GM18498 (cell line): ENCODE measurements at regions not wholly inside any gene's neighbourhood (a gene's known extent, or its start where the extent isn't known, plus 50 kb on each side); places are given as distances from the start of the nearest gene placed in this dataset.
"Not testable (repeated sequence)": the region's sequence is repeated elsewhere in the genome, so short reads cannot be mapped to it uniquely, and the experiment has no call there.

Source experiments
- ATAC-seq: cut with Tn5 transposase; IDR thresholded peaks from one replicate; pipeline ENCODE4 v1.9.1; 2021; ENCODE audit warnings: mild to moderate bottlenecking, moderate library complexity; ENCODE audit not compliant: unreplicated experiment

DNA sequence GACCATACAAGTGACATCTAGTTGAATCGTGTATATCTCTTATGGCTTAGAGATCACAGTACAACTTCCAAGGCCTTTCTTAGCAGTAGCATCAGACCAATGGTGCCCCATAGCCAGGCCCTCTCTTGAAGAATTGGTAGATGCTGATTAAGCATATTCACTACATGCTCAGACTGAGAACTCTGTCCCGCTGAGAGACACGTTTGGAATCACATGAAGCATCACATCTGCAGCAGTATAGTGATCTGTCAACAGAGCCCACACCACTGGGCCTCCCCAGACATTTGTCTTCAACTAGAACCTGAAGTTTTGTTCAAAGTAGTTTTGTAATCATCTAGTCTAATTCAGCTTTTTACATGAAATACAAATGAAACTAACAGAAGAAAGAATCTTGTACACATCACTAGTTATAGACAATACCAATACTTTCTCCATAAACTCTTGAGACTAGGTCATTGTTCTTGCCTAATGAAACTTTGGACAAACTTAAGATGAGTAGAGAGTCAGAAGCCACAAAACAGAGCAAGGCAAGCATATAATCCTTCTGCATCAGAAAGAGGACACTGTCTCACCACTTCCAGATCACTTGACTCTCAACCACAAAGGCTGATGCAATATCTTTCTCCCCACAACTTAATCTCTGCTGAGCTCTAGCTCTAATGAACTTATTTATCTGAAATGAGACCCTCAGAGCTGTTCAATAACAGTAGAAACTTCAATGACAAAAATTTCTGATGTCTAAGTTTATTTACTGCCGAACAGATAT is 182.7 kb downstream of the TBX18 start:
- no peak for ATAC-seq

DNA sequence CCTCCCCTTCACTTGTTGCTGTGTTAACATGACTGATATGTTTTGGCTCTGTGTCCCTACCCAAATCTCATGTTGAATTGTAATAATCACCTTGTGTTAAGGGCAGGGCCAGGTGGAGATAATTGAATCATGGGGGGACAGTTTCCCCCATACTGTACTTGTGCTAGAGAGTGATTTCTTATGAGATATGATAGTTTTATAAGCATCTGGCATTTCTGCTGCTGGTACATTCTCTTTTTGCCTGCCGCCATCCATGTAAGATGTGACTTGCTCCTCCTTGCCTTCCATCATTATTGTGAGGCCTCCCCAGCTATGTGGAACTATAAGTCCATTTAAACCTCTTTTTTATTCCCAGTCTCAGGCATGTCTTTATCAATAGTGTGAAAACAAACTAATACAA is 185.0 kb downstream of the TBX18 start:
- no peak for ATAC-seq

DNA sequence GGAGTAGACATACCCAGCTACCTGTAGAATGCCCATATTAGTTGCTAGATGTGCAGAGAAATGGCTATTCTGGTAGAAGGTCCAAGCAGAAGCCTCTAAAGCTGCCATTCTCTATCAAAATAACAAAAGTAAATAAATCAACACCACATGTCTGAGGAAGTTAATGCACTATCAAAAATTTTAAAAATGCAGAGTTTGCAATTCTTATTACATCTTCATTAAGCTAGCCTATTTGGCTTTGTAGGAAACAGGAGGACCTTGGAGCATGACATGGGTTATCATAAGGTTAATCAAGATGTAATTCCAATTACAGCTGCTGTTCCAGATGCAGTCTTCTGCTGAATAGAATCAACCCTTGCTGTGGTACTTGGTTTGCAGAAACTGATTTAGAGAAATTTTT is 188.4 kb downstream of the TBX18 start:
- no peak for ATAC-seq

DNA sequence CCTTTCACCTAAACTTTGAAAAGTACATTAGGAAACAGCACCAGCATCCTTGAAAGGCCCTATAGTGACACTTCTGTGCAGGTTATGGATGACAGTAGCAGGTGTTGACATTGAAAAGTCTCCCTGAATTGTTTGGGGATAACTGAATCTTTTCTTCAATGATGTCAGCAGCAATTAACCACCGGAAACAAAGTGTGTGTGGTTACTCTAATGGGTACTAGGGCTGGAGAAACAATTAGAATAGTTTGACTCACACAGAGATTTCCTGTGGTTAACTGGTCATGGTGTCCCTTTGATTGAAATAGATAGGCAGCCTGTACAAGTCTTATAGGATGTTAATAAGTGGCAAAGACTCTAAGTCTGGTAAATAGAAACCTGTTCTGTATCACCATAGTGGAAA is 189.1 kb downstream of the TBX18 start:
- ATAC-seq, result peak; percentile 95

DNA sequence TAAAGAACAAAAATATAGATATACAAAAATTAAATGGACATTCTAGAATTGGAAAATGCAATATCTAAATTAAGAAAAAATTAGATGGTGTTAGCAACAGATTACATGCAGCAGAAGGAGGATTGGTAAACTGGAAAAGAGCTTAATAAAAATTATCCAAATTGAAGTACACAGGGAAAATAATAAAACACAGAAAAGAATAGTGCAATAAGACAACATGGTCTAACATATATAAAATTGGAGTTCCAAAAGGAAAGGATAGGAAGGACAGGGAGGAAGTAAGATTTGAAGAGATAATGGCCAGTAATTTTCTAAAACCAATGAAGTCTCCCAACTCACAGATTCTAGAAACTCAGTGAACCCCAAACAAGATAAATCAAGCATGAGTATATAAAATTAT is 194.5 kb downstream of the TBX18 start:
- no peak for ATAC-seq

DNA sequence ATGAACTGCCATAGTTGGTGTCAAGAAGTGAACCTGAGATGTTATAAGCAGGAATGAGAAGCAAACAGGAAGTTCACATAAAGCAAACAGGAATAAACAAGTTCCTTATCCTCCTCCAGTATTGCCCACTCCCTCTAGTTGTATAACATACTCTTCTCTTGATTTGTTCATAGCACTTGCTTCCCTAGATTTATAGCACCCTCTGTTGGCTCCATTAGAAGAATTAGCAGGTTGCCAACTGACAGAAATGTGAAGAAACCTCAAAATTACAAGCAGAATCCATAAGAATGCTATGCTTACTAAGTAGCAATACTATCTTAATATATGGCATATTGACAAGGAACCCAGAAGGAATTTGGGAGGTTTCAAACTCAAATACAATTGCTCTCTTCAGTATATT is 195.4 kb downstream of the TBX18 start:
- no peak for ATAC-seq

DNA sequence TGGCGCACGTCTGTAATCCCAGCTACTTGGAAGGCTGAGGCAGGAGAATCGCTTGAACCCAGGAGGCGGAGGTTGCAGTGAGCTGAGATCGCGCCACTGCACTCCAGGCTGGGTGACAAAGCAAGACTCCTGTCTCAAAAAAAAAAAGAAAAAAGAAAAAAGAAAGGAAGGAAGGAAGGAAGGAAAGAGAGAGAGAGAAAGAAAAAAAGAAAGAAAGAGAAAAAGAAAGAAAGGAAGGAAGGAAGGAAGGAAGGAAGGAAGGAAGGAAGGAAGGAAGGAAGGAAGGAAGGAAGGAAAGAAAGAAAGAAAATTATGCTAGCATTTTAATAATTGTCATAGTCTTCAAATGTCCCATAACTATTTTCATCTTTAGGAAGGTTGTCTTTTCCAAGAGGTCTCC is 198.7 kb downstream of the TBX18 start:
- ATAC-seq, result not testable (repeated sequence)

DNA sequence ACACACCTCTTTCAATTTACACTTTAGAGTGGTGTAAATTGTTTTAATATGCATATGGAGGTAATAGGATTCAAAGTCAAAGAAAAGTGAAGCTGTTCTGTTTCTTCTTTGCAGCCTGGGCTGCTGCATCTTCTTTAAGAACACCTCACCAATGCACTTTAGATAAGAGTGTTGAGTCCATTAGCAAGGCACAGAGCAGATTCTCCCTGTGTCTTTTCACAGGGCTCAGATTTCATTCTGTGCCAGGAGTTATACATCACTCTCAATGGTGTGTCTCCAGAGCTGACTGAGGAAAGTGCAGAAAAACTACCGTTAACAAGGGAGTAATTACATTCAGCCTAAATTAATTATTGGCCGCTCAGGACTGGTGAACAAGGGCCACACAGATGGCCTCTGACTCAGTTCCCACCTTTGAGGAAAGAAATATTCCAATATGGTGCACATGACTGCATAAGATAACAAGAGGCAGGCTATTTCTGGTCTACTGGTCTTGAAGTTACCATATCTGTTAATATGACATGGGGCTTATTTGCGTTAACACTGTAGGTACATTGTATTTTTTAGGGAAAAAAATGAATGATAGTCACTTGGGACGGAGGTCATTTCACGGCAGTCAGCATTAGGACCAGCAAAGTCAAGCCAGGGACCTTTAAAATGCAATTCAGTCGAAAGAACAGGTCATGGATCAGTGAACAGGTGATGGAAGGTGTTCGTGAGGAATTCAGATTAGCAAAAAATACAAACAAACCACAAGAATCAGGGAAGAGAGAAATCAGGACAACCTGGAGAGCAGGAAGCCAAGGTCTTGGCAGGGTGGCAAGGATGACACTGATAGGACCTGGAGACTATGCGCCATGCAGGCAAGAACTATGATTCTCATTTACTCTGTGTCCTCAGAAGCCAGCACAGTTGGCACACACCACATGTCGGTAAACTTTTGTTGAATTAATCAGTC is 203.7 kb downstream of the TBX18 start:
- no peak for ATAC-seq

DNA sequence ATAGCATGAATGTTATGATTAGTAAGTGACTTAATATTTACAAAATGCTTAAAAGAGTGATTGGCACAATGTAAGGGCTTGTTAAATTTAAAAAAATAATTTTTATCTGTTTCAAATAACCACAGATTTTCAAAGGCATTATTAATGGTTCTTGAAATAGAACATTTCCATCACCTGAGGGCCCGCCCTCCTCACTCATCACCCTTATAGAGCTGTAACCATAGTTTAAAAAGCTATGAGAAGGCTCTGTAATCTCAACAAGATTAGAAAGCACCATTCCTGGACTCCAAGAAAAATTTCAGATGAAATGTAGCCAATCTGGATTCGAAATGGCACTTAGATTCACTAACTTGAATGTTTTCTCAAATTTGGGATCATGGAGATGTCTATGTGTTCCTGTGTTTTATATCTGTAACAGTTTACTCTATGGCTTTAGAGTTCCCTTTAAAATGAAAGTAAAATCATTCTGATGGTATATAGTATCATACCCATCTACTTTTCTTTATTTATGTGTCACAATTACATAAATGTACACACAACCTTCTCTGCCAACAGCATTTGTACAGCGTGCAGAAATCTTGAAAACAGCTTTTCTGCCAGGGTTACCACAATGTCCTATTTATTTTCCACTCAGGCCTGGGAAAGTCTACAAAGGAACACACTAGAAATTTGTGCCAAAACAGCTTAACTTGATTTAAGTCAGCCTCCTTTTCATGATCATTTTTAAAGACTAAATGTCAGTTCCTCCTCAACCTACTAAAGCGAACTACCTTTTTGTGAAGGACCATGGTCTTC is 207.7 kb downstream of the TBX18 start:
- no peak for ATAC-seq

DNA sequence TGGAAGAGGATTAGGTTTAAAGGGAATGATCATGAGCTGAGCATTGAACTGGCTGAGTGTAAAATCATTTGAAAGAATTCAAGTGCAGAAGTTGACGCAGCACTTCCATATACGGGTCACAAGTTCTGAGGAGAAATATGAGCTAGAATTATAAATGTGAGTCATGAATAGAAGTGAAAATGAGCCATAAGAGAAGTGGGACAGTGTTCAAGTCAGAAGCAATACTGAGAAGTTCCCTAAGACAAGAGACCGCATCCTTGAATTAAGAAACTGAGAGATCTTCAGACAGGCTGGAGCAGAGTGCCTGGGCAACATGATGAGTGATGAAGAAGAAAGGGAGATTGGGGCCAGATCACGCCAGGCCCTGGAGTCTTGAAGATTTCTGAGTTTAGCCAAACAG is 209.7 kb downstream of the TBX18 start:
- ATAC-seq, result no peak

DNA sequence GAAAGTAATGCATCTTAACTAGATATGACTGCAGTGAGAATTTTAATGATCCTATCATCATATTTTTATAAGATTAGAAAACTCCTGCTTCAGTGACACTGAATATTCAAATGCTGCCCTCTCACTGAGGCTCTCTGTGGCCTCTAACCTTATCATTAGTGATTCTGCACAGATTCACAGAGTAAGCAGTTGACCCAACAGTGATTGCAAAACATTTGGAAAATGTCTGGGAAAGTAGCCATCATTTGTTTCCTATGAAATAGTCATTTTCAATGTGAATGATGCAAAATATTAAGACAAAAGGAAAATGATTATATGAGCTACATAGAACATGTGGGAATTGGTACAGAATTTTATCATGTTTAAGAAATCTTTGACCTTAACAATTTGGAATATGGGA is 210.3 kb downstream of the TBX18 start:
- ATAC-seq, result no peak

DNA sequence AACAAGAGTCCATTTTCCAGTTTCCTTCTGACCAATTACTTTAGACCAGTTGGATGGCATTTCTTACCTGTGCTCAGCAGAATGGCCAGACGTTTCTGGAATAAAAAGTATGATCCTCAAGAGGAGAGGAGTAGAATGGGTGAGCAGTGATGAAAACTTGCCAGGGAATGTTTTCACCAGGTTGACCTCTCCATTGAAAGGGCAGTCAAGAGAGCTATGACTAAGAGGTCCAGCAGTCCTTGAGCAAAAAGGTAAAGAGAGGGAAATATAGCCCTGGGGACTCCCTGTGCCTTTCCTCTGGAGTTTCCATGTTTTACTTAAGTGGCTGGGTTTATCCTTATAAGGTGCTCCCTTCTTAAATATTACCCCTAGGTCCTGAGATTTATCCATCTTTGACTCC is 210.9 kb downstream of the TBX18 start:
- ATAC-seq, result no peak

DNA sequence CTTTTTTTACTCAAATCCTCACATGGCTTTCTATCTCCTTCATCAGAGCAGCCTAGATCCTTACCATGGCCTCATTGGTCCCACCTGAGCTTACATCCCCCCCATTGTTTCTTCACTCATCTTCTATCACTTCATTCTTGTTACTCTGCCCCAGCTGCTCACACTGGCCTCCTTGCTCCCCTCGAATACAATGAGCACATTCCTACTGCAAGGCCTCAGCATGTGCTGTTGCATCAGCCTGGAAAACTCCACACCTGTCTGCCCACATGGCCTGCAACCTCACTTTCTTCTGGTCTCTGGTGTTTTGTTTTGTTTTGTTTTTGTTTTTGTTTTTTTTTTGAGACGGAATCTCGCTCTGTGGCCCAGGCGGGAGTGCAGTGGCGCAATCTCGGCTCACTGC is 212.6 kb downstream of the TBX18 start:
- no peak for ATAC-seq

DNA sequence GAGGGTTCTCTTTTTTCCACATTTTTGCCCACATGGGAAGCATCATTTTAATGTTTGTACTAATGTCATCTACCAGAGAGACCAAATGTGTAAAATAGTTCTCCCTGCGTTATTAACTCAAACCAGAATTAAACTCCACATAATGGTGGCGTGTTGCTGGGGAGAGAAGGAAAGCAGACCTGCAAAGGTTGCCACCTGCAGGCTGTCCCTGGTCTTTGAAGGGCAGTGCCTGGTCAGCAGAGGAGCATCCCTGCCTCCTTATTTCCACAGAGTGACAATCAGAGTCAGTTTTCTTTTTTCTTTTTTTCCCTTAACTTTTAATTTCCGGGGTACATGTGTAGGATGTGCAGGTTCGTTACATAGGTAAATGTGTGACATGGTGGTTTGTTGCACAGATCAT is 214.5 kb downstream of the TBX18 start:
- ATAC-seq, result no peak

DNA sequence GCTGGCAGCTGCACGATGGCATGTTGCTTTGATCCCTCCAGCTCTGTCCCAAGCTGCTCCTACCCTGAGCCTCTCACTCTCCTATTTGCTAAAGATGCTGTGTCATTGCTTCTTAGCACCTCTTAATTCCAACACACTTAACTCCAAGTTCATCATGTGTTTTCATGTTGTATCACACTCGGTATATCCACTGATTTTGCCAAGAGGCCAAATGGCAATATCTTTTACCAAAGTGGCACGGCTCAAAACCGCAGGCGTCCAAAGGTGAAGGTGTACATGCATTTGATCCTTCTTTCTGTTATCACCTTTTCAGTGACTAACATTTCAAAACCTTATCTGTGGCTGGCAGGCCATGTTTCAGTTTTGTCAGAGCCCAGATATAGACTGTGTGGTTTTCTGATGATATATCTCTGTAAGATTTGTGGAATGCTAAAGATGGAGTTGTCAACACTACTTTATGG is 217.0 kb downstream of the TBX18 start:
- ATAC-seq, result no peak

DNA sequence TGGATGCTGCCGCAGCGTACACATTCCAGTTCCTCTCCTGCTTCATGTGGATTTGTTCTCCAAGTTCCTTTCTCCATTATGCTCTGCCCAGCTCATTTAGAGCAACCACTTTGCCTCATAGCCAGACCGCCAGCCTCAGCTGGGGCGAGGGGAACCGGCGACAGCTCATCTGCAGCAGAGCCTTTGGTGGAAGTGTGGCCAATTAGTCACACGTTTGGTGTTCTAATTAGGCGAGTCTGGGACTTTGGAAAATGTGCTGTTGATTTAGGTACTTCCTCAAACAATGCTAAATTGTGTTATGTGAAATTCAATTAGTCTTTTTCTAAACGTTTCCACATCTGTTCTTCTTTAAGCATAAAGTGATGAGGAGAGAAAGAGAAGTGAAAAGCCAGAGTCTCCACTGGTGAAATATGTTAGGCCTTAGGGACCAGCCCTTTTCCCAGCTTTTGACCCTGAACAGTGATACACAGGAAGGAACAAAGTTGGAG is 217.9 kb downstream of the TBX18 start:
- no peak for ATAC-seq

DNA sequence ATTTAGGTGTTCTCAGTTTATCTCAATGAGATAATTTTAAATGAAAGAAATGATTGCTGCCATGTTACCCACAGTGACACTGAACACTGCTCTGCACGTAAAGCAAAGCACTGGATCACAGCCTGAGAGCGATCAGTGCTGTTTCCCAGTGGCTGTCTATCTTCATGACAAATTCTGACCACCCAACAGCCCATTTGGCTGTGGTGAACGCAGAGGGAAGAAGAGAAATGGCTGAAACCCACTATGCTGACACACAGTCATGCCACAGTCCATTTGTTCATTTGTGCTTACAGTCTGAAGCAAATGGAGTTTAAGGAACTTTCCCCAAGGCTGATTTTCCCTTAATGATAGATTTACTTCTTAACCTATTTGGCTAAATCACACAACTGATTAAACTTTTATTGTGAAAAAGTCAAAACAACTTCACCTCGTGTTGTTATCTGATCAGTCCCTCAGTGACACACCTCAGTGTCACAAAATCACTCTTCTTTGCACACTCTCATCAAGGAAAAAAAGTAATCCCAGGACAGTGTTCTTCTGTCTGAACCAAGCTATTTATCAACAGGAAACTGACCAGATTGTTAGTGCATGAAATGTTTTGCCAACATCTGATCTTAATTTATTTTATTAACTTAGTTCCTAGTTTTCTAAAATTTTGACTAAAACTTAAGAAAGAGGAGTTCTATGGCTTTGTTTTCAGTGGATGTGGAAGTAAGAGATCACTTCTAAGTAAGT is 225.1 kb downstream of the TBX18 start:
- no peak for ATAC-seq

DNA sequence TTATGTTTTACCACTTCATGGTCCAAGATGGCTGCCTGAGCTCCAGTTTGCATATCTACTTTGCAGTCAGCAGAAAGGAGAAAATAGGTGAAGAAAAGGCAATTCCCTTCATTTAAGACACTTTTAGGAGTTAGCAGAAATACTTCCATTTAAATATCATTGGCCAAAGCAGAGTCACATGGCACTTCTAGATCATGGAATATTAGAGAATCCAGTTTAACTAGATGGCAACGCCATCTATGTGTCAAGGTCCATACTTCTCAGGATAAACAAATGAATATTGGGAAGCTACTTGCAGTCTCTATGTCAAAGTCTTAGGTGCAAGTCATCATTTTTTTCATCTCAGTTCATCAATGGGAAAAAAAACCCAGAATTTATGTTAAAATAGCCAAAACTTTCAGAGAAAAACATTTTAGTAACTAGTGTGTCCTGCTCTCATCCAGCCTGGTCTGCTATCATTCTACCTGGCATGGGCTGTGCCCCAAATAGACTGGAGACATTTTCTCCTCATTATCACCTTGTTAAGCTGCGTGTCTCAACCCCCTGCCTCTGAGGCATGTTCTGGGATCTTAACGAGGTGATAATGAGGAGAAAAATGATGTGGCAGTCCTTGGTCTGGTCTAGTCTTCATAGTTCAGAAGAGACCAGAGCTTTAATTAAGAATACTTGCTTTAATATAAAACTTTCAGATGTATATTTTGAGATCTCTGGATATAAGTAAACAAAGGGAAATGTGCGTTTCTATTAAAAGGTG is 227.3 kb downstream of the TBX18 start:
- no peak for ATAC-seq

DNA sequence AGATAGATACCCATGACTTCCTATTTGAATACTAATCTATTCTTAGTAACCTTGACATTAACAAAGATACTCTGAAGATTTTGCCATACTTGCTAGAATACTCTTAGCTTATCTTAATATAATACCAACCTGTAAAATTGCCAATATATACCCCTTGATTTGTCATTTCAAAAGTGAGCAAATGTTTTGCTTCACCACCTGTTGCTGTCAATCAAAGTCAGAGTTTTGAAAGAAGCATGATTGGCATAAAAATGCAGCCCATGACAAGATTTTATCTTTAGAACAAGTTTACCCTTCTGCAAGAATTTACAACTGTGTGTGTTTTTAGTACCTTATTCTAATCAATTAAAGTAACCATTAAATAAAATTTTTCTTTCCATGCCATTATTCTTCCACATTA is 236.2 kb downstream of the TBX18 start:
- ATAC-seq, result no peak

DNA sequence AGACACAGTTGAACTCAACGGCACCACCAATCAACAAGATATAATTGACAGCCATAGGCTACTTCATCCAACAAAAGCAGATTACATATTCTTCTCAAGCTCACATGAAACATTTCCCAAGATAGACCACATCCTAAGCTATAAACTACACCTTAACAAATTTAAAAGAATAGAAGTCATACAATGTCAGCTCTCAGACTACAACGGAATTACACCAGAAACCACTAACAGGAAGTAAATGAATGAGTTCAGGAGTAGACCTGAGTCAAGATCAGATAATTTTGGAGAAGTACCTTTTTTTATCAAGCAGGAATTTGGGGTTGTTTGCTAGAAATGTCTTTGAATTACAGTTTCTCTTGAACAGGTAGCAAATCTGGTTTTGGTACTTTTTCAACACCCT is 237.8 kb downstream of the TBX18 start:
- no peak for ATAC-seq
